Prostate gland (tissue), 2 donors: ENCODE measurements at regions not wholly inside any gene's neighbourhood (a gene's known extent, or its start where the extent isn't known, plus 50 kb on each side); places are given as distances from the start of the nearest gene placed in this dataset.

ENCODE experiments used
- DNase-seq: peaks from one replicate; pipeline ENCODE4 v3.0.0-alpha.2; 2019; ENCODE audit warnings: low spot score
- H3K27ac ChIP-seq, 2 donors: fragments of 200-600 bp; sonication (generic); 2 replicates each; pipeline ENCODE4 v1.5.1; 2017 to 2019
- H3K27me3 ChIP-seq: fragments of 200-600 bp; sonication (generic); replicated peaks from 2 replicates; pipeline ENCODE4 v1.5.1; 2019; ENCODE audit not compliant: insufficient read depth
- H3K36me3 ChIP-seq, 2 donors: fragments of 200-600 bp; sonication (generic); 1 replicate in 1 of 2; 2 replicates in 1 of 2; pipeline versions ENCODE4 v1.5.1 to v1.8.1; 2017 to 2019
- H3K4me1 ChIP-seq: fragments of 200-600 bp; sonication (generic); replicated peaks from 2 replicates; pipeline ENCODE4 v1.5.1; 2019
- H3K4me3 ChIP-seq, 2 donors: fragments of 200-600 bp; sonication (generic); 2 replicates each; pipeline ENCODE4 v1.5.1; 2017 to 2019
- H3K9me3 ChIP-seq: fragments of 200-600 bp; sonication (generic); 2 replicates; pipeline ENCODE4 v1.5.1; 2017
- POLR2A ChIP-seq: fragments of 450-650 bp; IDR thresholded peaks from one replicate; pipeline ENCODE4 v1.6.1; 2016; ENCODE audit warnings: antibody characterized with exemption, mild to moderate bottlenecking
- POLR2AphosphoS5 ChIP-seq: sonication (generic); formaldehyde crosslinking; IDR thresholded peaks from one replicate; pipeline ENCODE4 v1.6.1; 2017; ENCODE audit warnings: antibody characterized with exemption
- WGBS: methylation state at CpG from one replicate; pipeline ENCODE4 v1.1.5; 2018; 5-methylcytosine and 5-hydroxymethylcytosine counted together
- intact Hi-C: fragments of 100-400 bp; cut with DNase I; formaldehyde crosslinking; loops from one replicate; pipeline ENCODE4 v1.14.2; 2022
- TF ChIP-seq, protein P1 (sequence below), 4 experiments: fragments of 200-600 bp in 2 of 4; fragments of 450-650 bp in 2 of 4; sonication (generic) in 2 of 4; IDR thresholded peaks; 1 replicate in 3 of 4; 2 replicates in 1 of 4; pipeline ENCODE4 v1.5.1; 2016 to 2019; ENCODE audit warnings: antibody characterized with exemption in 4 of 4, mild to moderate bottlenecking in 2 of 4, moderate library complexity in 2 of 4

DNA sequence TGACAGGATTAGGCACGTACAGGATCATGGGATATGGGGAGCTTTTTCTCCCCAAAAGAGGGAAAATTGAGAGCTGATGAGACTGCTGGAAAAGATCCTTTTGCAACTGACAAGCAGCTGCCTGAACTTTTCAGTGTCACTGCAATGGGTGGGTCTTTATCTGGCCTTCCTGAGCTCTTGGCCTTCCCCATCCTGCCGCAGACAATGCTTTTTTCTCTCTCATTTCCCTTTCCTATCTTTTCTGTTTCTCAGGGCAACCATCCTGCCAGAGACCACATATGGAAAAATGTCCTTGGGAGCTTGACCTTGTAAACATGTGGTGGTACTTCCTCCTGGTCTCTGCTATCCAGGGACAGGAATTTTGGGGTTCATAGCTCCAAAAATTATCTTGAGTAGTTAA, 75.8 kb downstream of the CALM1 start:
- no peak overlapping the region for H3K27ac ChIP-seq
- 74% methylated on average over 2 of the region's 2 CpGs for WGBS

More for the DNA sequence above, 75.8 kb downstream of the CALM1 start:
- Histone ChIP-seq H3K9me3 (no peaks in the 10 kb centered on the region), H3K4me3 (no peak overlapping the region), H3K27me3 (no peaks in the 10 kb centered on the region), H3K36me3 (no peaks in the 10 kb centered on the region), H3K4me1 (no peaks in the 10 kb centered on the region)
- no peak for DNase-seq
- intact Hi-C loops: no loop called here
- TF ChIP-seq, protein P1, sequence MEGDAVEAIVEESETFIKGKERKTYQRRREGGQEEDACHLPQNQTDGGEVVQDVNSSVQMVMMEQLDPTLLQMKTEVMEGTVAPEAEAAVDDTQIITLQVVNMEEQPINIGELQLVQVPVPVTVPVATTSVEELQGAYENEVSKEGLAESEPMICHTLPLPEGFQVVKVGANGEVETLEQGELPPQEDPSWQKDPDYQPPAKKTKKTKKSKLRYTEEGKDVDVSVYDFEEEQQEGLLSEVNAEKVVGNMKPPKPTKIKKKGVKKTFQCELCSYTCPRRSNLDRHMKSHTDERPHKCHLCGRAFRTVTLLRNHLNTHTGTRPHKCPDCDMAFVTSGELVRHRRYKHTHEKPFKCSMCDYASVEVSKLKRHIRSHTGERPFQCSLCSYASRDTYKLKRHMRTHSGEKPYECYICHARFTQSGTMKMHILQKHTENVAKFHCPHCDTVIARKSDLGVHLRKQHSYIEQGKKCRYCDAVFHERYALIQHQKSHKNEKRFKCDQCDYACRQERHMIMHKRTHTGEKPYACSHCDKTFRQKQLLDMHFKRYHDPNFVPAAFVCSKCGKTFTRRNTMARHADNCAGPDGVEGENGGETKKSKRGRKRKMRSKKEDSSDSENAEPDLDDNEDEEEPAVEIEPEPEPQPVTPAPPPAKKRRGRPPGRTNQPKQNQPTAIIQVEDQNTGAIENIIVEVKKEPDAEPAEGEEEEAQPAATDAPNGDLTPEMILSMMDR (IDR thresholded peaks at IDR 0.05): no peak
- TF ChIP-seq POLR2AphosphoS5: no peak
- TF ChIP-seq POLR2A: no peak
